Right kidney (tissue), 1 donor: ENCODE measurements at regions not wholly inside any gene's neighbourhood (a gene's known extent, or its start where the extent isn't known, plus 50 kb on each side); places are given as distances from the start of the nearest gene placed in this dataset.
"Not testable (repeated sequence)": the region's sequence is repeated elsewhere in the genome, so short reads cannot be mapped to it uniquely, and the experiment has no call there.

Source experiments
- DNase-seq: peaks from one replicate; pipeline ENCODE4 v3.0.0-alpha.2; 2016

DNA sequence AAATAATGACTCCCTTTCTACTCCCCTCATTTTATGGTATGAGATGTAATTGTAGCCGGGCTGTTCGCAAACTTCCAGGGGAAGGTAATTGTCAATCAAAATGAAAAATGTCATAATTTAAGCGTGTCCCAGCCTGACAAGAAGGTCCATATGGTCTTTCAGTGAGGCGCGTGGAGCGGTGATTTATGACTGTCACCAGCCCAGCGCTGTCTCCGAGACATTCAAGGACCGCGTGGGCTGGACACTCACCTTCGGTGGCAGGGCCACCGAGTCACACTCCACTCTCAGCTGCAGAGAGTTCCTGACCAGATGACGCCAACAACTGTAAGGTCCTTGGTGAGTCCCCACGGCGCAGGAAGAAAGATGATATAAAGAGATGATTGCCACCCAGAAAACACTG is 157.7 kb upstream of the TNRC6C start:
- no peak for DNase-seq

DNA sequence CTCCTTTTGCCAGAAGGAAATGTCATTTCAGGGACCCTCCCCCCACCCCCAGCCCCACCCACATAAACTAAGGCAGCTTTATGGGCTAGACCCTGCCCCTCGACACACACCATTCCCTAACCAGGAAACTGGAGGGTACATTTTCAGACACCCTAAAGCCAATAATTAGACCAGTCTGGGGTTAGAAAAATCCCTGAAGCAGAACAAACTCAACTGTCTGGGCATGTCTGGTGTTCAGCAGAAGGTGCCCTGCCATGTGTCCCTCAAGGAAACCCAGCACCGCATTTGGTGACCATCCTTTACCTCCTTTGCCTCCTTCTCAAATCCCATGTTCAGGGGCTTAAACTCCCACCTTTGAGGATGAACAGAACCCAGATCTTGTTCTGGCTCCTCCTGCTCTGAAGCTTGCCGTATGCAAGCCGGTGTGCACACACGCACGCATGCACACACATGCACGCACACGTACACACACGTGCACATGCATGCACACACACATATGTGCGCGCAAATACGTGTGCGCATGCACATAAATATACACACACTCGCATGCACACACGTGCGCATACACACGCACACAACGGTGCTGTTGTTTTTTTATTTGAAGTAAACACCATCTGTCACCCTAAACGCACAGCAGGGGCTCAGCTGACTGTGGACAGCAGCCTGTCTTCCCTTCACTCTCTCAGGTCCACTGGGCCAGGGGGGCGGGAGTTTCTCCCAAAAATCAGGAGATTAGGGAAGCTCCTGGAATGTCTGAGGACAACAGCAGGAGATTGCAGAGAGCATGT is 156.8 kb upstream of the TNRC6C start:
- DNase-seq, result no peak

DNA sequence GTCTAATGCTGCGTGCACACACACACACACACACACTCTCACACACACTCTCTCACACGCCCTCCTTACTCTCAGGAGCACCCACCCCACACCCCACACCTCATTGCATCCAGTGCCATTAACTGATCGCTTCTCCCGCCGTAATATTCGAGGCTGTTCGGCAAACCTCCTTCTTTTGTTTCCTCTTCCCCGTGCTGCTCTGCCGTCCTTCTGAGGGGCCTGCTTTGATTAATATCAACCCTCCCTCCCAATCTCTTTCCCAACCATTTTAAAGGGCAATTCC is 156.2 kb upstream of the TNRC6C start:
- DNase-seq, result no peak

DNA sequence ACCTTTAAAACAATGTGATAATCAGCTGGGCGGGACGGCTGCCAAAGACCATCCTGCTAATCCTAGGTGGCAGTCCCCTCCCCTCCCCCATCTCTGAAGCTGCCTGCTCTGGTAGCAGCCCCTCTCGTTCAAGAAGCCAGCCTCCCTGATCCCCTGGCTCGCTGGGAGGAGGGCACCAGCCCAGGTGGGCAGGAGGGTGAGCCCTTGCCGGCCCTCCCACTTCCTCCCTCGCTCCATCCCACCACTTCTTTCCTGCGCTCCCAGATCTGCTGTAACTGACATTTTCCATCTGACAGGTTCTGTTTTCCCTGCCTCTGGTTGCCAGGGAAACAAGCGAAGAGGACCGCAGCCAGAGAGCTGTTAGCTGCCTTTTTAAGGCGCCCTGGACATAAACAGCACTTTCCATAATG is 155.7 kb upstream of the TNRC6C start:
- DNase-seq, result peak; percentile 60

DNA sequence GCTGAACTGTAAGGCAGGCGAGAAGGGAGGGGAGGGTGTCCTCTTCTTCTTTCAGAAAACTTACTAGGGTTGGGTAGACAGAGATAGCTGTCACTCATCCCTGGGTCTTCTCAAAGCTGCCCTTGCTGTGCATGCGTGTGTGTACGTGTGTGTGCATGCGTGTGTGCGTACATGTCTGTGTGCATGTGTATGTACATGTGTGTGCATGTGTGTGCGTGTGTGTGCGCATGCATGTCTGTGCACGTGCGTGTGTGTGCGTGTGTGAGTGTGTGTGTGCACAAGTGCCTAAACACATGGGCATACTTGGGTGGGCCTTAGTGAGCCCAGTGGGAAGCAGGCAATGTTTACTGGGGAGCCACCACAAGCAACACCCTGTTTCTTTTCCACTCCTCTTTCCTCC is 154.8 kb upstream of the TNRC6C start:
- no peak for DNase-seq

DNA sequence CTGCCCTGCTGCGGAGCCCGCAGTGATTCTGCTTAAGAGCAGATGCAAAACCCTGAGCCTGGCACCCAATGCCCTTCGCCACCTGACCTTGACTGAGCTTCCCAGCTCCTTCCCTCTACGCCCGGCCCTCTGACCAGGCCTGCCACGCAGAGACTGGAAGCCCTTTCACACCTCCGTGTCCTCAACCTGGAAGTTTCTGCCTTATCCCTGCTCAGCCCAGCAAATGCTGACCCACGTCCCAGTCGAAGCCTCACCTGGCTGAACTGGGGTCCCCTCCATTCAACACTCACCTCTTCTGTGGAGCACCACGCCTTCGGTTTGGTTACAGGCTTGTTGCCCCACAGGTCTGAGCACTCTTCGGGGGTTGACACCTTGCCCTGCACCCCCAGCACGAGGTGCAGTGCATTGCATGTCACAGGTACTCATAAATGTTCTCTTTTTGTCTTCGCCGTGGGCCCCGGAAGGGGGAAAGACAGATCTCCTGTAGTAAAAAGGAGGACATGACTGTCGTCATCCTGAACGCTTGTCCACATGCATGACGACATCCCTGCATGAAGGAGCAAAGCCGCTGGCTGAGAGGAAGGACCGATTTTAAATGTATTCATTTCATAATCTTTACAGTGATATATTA is 153.6 kb upstream of the TNRC6C start:
- DNase-seq, result no peak

DNA sequence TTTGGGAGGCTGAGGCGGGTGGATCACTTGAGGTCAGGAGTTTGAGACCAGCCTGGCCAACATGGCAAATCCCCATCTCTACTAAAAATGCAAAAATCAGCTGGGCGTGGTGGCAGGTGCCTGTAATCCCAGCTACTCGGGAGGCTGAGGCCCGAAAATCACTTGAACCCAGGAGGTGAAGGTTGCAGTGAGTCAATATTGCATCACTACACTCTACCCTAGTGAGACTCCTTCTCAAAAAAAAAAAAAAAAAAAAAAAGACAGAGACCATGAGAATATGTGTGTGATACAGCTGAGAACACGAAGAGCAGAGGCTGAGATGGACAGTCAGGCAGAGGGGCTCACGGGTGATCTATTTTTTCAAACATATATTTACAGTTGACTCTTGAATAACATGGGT is 152.5 kb upstream of the TNRC6C start:
- DNase-seq, result not testable (repeated sequence)

DNA sequence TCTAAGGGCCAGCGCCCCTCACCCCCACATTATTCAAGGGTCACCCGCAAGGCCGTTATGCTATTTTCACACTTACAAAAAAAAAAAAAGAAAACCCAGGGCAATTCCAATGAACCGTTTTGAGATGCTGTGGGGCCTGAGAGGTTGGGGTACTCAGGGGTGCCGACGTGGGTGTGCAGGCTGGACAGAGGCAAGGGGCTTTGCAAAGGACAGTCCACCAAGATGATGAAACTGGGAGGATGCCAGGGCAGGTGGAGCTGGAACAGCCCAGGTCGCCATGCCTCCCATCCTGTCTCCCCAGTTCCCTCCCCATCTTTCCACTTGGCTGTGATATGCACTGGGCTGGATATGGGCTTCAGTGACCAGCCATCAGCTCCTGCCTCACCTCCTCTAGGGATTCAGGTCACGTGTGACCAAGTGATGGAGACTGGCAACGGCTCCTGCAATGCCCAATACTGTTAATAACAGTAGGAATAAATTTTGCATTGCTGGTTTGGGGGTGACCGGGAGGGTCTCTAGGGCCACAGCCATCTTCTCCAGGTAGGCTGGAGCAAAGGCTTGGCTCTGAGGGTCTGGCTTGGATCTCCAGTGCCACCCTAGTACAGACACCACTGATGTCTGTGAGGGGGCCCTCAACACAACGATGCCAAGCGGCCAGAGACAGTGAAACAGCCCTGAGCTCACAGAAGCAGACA is 151.3 kb upstream of the TNRC6C start:
- DNase-seq, result no peak

DNA sequence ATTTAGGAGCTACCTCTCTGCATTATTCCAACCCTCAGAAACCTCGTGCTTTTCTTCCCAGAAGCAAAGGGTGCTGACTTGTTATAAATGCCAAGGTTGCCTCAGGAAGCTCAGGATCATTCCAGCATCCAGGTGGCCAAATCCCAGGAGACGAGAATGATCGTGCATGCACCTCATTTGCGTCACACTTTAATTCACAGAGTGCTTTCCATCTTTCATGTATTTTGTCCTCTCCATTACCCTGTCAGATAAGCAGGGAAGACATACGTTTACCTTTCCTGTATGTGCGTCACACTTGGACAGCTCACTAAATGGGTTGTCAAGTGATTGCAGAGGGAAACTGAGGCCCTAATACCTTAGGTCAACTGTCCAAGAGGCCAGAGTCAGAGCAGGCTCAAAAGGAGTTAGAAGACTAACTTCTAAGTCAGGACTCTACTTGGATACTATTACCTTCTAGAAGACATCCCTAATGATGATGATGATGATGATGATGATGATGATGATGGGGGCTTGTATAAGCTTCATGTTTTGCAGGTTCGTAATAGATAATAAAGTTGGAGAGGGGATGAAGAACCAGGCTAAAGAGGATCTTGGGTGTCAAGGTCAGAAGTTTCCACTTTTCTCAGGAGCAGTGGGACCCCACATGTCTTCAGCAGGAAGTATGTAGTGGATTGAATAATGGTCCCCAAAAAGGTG is 150.6 kb upstream of the TNRC6C start:
- DNase-seq, result no peak

DNA sequence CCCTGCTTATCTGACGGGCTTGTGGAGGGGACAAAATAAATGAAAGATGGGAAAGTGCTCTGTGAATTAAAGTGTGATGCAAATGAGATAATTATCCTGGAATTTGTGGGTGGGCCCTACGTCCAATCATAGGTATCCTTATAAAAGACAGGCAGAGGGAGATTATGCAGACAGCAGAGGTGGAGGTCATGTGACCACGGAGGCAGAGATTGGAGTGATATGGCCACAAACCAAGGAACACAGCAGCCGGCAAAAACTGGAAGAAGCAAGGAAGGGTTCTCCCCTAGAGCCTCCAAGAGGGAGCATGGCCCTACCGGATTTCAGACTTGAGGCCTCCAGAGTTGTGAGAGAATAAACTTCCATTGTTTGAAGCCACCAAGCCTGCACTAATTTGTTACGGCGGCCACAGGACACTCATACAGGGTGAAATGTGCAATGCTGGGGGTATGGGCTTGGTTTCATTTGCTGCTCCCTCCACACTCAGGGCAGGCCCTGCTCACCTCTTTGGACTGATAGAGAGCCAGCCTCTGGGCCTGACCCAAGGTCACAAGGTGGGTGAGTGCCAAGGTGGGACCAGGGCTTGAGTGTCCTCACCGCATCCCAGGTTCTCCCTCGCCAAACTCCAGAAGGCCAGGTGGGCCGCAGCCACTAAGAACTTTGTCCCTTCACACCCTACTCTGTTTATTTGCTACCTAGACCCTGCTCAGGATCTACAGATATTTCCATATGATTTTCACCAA is 149.6 kb upstream of the TNRC6C start:
- no peak for DNase-seq

DNA sequence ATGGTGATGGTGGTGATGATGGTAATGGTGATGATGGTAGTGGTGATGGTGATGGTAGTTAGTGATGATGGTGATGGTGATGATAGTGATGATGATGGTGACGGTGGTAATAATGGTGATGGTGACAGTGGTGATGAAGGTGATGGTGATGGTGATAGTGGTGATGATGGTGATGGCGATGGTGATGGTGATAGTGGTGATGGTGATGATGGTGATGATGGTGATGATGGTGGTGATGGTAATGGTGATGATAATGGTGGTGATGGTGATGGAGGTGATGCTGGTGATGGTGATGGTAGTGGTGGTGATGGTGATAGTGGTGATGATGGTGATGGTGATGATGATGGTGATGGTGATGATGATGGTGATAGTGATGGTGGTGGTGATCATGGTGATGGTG is 148.7 kb upstream of the TNRC6C start:
- no peak for DNase-seq

DNA sequence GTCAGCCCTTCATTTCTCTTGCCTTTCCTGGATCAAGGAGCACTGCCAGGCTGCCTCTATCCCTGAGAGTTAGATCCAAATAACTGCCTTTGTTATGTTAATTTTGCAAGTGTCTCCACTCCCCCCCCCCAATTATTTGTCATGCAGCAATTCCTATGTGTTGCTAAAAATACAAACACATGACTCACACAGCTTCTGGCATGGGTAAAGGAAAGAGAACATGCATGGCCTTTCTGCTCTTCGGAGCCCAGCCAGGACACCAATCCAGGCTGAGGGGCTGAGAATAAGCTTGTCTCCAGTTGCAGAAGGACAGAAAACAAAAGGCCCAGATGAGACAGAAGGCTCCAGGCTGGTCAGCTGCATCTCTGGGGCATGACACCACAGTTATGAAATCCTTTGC is 148.0 kb upstream of the TNRC6C start:
- DNase-seq, result no peak

DNA sequence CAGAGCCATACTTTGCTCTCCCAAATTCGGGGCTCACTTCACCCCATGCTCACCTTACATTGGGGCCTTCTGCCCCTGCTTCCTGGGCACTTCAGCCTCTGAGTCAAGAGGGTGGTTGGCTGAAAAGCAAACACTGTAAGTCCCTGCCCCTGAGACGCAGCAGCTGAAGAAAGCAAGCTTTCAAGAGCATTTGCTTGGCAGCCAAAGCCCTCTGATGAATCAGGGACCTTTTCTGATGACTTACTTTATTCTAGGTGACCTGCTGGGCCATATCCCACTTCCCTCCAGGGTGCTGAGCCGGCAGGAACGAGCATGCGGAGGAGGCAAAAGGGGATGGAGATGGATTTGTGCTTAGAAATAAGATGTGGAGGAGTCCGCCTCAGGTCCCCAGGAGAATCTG is 147.0 kb upstream of the TNRC6C start:
- no peak for DNase-seq

DNA sequence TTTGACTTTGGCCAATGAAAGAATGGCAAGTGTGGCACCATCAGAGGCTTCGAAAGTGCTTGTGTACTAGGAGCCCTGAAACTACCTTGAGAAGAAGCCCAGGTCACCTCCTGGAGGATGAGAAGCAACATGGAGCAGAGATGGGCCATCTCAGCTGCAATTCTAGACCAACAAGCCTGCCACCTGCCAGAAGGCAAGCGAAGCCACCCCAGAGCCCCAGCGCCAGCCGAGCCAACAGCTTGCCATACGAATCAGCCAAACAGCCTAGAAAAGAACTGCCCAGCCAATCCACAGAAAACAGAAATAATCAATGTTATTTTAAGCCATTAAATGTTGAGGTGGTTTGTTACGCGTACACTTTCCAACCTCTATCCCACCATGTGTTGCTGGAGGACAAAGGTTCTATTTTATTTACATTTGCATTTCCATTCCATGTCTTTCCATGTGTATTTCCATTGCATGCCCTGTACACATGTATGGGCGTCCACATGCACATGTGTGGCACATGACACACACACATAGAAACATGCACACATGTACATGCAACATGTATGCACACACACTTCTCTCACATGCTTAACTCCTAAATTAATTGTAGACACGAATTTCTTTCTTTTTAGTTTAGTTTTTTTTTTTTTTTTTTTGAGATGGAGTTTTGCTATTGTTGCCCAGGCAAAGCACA is 144.3 kb upstream of the TNRC6C start:
- no peak for DNase-seq

DNA sequence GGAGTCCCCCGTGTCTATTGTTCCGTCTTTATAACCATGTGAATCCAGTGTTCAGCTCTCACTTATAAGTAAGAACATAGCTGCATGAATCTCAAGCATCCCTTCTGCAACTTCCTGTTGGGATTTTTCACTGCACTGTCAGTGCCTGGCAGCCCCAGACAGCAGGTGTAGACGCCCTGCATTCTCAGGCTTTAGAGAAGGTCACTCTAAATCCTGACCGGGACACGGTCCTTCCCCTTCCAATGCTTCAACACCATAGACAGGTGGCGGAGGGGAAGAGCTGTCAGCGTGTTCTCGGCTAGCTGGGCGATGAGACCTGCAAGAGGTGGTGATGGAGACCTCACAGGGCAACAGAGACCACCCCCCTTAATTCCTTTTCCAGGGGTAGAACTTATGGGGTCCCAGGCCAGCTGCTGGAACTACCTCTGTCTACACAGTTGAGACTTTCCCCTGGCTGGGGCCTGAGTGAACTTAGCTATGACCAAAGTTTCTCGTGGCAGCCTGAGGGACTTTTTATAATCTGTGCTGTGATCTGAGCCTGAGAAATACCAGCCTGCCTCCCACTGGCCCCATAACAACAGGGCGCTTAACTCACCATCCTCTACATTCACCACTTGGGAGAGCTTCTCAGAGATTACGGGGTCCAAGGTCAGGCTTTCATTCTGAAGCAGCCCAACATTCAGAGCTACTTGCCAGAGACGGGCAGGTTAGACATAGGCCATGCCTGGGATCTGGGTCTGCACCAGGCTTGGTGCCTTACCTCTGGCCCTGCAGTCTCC is 143.2 kb upstream of the TNRC6C start:
- DNase-seq, result no peak

DNA sequence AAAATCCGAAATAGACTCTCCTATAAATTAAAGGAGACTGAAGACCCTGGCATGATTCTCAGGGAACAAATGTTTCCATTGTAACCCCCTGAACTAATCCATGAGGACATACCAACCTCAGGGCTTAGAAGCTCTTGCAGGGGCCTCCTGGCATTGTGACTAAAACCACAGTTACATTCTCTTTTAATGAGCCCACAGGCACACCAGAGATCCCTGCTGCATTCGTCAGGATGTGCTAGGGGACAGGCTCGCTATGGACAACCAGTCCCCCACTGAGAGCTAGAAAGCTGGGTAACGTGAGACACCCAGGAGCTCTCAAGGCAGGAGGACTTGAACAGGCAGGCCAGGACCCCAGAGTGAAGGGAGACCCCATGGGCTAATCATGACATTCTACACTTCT is 140.6 kb upstream of the TNRC6C start:
- no peak for DNase-seq

DNA sequence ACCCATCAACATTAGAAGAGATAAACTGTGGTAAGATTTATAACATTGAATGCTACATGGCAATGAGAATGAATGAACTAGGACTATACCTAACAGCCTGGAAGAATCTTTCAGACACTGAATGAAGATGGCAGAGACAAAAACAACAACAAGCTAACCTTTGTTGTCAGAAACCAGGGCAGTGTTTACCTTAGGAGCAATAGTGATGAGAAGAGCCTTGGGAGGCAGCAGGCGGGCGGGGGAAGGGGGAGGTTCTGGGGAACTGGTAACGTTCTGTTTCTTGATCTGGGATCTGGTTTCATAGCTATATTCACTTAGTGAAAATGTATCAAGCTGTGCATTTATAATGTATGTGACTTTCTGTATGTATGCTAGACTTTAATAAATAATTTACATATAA is 139.0 kb upstream of the TNRC6C start:
- DNase-seq, result no peak

DNA sequence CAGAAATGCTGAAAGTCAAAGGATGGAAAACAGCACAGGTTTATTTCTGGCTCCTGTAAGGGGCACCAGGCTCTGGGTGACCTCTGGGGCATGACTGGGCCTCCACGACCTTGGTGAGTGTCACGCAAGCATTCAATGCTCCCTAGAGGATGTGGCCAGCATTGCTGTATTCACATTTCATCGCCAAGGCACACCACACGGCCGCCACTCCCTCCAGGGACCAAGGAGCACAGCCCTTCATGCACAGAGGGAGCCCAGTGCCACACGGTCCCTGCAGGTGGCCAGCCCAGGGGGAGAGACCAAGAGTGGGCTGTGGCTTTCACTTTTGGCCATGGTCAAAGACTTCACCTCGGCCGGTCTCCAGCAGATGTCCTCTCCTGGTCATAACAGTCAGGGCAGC is 137.4 kb upstream of the TNRC6C start:
- DNase-seq, result no peak

DNA sequence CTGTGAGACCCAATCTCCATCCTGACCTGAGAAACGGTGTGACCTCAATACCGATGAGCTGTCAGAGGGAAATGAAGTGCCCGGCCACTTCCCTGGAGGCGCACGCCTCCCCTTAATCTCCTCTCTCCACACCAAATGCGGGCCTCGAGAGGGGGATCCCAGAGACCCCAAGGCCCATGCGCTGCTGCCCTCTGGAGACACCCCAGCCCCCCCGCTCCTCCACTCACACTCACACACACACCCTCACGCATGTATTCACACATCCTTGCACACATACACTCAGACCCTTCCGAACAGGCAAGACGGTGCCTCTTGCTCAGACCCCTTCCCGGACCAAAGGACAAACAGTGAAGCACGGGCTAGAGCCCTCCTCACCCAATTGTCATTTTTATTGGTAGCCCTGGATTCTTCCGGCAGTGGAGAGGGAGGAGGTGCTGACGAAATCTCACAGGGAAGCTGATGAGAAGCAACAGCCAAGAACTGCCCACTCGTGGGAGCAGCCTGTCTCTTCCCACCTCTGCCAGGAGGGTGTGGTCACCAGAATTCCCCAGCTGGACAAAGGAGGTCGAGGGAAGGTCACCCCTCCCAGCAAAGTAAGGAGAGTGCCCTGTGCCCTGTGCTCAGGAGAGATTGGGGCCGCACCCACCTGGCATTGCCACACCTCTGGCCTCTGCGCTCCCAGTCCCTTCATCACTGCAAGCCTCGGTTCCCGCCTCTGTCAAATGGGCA is 136.0 kb upstream of the TNRC6C start:
- no peak for DNase-seq

DNA sequence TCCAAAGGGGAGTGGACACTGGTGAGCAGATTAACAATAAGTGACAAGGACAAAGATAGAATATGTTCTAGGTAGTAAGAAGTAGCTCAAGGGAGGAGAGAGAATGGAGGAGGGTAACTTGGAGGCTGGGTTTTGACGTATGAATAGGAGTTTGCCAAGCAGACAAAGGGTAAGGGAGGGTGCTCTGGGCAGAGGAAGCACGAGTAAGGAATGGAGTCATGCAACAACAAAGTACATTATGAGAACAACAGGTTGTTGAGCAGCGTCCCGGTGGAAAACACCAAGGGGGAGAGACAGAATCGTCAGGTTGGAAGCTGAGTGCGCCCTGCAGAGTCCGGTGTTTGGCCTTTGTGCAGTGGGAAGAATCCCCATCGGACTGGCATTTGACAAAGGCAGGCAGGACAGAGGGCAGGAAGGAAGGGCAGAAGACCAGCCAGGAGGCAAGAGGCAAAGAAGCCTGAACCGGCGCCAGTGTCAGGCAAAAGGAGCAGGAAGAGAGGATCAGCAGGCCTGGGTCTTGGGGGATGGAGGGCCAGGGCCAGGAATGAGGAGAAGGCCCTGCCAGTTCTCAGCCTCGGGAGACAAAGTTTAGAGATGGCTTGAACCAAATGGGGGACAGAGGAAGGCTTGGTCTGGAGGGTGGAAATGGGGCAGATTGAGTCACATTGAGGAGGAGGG is 134.3 kb upstream of the TNRC6C start:
- no peak for DNase-seq
